GM18858 (cell line): ENCODE measurements at regions not wholly inside any gene's neighbourhood (a gene's known extent, or its start where the extent isn't known, plus 50 kb on each side); places are given as distances from the start of the nearest gene placed in this dataset.

Experiments
- ATAC-seq: cut with Tn5 transposase; IDR thresholded peaks from one replicate; pipeline ENCODE4 v1.9.1; 2021; ENCODE audit not compliant: unreplicated experiment

DNA sequence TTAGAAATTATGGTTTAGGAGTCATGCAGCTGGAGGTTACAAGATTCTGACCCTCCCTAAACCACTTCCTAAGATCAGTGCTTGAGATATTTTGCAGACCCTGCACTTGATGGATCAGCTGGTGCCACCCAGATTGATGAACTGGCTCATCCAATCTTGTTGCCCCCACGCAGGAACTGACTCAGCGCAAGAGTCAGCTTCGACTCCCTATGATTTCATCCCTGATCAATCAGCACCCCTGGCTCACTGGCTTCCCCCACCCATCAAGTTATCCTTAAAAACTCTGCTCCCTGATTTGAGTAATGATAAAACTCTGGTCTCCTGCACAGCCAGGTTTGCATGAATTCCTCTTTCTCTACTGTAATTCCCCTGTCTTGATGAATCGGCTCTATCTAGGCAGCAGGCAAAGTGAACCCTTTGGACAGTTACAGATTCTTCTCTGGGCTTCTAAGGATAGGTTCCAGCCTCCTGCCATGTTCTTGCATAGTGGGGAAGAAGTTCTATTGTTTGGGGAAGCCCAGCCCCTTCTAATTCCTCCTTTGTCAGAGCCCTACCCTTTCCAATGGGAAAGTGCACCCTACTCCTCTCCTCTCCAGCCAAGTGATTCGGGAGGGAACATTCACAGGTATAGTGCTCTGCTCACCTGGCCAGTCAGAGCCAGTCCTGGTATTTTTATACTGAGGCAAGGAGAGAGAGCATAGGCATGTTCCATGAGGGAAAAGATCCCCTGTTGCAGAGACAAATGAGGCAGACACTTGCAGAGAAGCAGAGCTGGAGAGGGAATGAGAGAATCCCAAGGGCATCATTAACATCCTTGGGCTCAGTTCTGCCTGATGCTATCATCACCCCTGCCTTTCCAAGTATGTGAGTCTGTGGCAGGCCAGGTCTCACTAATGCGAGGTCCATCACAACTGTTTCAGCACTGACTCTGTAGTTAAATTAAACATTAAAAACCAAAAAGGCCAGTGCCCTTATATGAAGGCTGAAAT is 224.4 kb upstream of the GALNT17 start:
- ATAC-seq = no peak

DNA sequence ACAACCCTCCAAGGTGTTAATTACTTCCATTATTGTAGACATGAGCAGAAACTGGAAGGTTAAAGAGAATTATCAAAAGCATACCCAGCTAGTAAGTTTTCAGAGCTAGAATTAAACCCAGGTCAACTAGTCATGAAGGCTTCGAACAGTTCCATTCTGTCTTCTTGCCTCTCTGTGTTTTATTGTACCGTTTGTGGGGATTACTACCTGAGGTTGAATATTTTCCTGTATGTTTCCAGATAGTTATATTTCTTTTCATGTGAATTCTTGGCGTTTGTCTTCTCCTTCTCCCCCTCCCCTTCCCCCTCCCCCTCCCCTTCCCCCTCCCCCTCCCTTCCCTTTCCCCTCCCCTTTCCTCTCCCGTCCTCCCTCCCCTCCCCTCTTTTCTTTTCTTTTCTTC is 218.0 kb upstream of the GALNT17 start:
- no peak for ATAC-seq

- no peak for ATAC-seq
Observed at GRCh38 chr7:70915067-70915466, 216.9 kb upstream of the GALNT17 start.

- no peak for ATAC-seq
Observed at GRCh38 chr7:70919481-70920073, 212.4 kb upstream of the GALNT17 start.

DNA sequence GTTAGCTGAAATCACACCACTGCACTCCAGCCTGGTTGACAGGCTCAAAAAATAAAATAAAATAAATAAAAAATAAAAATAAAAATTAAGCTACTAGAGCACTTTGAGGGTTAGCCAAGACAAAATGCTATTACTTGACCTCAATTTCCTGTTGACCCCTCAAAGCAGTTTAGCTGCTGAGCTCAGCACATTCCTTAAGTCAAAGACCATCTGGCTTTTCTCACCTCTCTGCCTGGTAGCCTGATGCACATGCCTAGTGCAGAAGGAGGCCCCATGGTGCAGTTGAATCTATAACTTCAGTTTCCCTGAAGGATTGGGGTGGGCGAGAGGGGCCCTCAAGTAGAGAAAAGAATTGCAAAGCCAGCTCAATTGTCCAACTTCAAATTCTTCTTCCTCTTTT is 211.1 kb upstream of the GALNT17 start:
- ATAC-seq = no peak

DNA sequence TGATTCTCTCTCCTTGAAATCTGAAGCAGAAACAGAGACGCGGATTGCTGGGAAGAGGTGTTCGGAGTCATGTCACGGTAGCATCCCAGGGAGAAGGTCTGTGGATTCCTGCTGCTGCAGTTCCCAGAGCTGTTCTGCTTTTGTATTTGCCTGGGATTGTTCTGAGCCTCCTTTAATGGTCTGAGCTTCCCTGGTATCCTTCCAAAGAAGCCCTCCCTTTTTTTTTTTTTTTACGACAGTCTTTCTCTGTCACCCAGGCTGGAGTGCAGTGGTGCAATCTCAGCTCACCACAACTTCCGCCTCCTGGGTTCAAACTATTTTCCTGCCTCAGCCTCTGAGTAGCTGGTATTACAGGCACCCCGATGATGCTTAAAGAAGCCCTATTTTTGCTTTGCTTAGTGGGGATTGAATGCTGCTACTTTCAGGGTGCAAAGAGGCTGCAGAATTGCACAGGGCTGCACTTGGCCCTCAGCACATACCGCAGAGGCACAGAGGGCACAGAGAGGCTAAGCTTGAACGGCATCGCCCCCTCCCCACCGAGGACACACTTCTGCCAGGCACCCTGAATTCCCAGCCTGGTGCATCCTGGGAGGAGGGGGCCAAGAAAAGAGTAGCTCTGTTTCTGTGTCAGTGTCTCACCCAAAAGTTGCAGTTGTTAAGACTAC is 208.6 kb upstream of the GALNT17 start:
- ATAC-seq = no peak

DNA sequence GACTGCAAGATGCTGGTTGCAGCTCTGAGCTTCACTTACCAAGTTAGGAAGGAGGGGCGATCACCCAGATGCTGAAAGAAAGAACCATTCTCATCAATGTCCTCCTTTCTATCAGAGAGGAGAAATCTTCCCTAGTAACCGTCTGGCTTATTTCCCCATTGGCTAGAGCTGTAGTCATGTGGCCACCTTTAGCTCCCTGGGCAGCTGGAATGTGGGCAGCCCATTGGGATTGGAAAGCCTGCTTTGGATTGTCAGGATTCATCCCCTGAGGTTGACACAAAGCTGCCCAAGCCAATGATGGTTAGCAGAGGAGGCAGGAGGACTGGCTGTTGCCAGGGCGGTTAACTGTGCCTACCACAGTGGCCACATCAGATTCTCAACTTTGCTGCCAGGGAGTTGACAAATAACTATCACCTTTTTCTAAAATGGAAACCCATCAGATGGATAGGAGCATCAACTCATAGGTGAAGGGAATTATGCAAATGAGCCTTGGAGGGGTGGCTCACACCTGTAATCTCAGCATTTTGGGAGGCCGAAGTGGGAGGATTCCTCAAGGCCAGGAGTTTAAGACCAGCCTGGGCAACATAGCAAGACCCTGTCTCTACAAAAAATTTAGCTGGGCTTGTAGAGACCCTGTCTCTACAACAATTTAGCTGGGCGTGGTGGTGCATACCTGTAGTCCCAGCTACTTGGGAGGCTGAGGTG is 206.4 kb upstream of the GALNT17 start:
- no peak for ATAC-seq

GRCh38 chr7:70926666-70927065 is 205.3 kb upstream of the GALNT17 start:
- no peak for ATAC-seq

GRCh38 chr7:70935311-70935710 is 196.6 kb upstream of the GALNT17 start:
- ATAC-seq = no peak

- ATAC-seq = no peak
Observed at GRCh38 chr7:70935854-70936253, 196.1 kb upstream of the GALNT17 start.

DNA sequence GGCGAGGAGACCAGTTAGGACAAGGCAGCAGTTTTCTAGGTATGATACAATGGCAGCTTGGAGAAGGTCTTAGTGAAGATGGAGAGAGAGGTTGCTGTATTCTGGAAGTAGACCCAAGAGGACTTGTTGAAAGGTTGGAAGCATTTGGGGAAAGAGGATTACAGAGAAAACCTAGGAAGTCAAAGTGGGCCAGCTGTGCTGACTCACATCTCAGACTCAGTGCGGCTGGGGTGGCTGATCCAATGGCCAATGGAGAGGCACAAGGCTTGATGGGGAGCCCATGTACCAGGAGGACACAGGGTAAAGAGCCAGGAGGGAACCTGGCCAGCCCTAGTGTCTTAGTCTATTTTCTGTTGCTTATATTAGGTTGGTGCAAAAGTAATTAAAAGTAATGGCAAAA is 194.5 kb upstream of the GALNT17 start:
- ATAC-seq = no peak

- ATAC-seq = no peak
Observed at GRCh38 chr7:70940597-70940996, 191.3 kb upstream of the GALNT17 start.

- ATAC-seq = no peak
Observed at GRCh38 chr7:70942791-70943190, 189.2 kb upstream of the GALNT17 start.

DNA sequence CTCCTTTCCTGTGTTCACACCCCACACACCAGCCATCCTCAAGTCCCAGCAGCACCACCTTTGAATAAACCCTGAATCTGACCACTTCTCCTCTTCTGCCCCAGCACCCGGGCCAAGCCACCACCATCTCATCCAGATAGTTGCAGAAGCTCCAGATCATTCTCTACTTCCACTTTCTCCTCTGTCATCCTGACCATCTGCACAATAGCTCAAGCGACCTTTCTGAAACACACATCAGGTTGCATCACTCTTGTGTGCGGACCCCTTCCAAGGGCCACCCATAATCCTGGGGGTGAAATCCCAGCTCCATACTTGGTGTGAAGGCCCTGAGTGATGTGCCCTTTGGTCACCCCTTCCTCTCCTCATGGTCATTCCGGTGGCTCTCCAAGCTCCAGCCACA is 187.4 kb upstream of the GALNT17 start:
- no peak for ATAC-seq

DNA sequence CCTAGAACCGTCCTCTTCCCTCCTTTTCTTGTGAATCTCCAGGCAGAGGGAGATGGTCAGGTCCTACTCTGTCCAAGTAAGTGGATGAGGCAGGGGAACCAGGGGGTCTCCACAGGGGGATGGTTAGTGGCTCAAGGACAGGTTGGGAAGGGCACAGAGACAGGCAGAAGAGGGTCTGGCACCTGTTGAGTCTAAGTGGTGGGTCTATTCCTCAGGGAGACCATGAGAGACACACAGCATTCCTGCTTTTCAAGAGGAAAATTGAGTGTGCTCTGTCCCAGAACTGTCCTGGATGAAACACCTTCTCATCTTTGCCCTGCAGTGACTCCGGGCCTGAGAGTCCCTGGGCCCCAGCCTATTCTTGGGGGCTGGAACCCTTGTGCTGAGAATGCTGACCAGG is 184.8 kb upstream of the GALNT17 start:
- ATAC-seq = no peak

- ATAC-seq = no peak
Observed at GRCh38 chr7:70949862-70950261, 182.1 kb upstream of the GALNT17 start.

DNA sequence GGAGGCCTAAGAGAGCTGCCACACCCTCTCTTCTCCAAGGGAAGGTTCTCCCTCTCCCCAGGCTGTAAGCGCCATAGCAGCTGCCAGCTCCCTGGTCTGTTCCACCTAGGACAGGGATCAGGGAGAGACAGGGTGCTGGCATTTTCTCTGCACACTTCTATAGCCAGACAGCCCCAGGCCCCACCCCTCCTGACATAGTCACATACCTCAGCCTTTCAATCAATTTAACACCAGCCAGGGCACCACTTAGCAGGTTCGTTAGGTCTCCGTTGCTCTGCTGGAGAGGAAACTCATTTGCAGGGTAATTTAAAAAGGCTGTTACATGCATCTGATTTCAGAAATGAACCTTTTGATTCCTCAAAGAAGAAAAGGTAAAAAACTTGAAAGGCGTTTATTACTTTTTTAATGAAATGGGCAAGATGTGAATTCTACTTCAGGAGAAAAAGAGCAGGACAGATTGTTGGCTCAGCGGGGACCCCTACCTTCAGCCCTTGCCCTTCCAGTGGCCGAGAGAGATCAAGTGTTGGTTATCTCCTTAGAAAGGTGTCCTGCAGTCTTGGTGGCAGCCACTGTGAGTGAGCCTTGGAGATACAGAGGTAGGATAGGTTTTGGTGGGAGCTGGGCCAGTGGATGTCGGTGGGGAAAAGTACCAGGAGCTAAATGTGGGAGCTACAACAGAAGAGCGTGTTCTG is 180.5 kb upstream of the GALNT17 start:
- ATAC-seq = no peak

DNA sequence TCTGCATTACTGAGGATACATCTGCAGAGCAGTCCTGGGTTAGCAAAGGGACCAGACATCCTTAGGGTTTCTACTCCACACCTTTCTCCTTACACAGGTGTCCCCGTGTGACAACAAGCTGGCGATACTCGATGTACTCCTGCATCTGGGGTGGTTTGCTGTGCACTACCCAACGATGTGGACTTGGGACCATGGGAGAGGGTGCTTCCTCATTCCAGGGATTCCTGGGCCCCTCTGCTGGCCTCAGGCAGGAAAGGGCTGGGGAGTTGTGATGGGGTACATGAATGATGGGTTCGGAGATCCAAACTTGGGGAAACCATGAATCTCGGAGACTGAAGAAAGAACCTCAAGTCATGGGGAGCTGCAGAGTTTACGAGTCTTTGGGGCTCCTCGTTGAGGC is 179.6 kb upstream of the GALNT17 start:
- ATAC-seq = no peak

DNA sequence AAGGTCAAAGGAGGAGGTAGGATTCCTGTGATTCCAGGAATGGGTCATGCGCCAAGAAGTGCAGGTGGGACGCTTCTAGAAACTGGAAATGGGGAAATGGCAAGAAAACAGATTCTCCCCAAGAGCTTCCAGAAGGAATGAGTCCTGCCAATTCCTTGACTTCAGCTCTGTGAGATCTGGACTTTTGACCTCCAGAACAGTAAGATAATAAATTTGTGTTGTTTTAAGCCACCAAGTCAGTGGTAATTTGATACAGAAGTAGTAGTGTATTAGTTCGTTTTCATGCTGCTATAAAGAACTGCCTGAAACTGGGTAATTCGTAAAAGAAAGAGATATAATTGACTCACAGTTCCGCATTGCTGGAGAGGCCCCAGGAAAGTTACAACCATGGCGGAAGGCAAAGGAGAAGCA is 178.6 kb upstream of the GALNT17 start:
- ATAC-seq = no peak

DNA sequence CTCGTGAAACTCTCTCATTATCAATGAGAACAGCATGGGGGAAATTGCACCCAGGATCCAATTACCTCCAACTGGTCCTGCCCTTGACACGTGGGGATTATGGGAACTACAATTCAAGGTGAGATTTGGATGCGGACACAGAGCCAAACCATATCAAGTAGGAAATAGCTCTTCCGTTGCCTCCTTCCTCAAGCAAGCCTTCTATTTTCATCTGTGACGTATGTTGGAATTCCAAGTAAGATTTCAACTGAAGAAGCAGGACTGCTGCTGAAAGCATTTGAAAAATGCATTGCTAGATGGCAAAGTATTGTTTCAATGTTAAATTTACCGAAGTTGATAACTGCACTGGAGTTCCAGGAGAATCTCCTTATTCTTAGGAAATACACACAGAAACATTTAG is 178.1 kb upstream of the GALNT17 start:
- ATAC-seq = no peak

DNA sequence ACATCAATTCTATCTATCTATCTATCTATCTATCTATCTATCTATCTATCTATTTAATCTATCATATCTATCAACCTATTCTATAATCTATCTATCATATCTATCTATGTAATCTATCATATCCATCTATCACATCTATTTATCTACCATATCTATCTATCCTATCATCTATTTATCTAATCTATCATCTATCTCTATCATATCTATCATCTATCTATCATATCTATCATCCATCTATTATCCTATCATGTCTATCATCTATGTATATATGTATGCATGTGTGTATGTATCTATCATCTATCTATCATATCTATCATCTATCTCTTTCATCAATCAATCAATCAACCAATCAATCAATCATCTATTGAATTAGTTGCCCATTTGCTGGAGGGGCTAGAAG is 159.3 kb upstream of the GALNT17 start:
- ATAC-seq = no peak
